ENCODE measurements at regions not wholly inside any gene's neighbourhood (a gene's known extent, or its start where the extent isn't known, plus 50 kb on each side); places are given as distances from the start of the nearest gene placed in this dataset.

GRCh38 chr5:121264605-121265004 lies 587.1 kb upstream of the FTMT start:
- TF ChIP-seq ESRRA (IDR thresholded peaks at IDR 0.05; ENCODE audit: borderline replicate concordance, low read length) (no peak), JUN (IDR thresholded peaks at IDR 0.05) (no peak), RFX5 (IDR thresholded peaks at IDR 0.05) (no peak), HDAC2 (IDR thresholded peaks at IDR 0.05) (no peak), RNF2 (IDR thresholded peaks at IDR 0.05; ENCODE audit: borderline replicate concordance, low read depth) (no peak), CTCF (IDR thresholded peaks at IDR 0.05) (no peak), BCL3 (IDR thresholded peaks at IDR 0.05) (no peak), HOXA7 (CRISPR knock-in tag; IDR thresholded peaks at IDR 0.05) (no peak), POLR2A (IDR thresholded peaks at IDR 0.05; ENCODE audit: low read length) (no peak)
- TF ChIP-seq, protein P1, sequence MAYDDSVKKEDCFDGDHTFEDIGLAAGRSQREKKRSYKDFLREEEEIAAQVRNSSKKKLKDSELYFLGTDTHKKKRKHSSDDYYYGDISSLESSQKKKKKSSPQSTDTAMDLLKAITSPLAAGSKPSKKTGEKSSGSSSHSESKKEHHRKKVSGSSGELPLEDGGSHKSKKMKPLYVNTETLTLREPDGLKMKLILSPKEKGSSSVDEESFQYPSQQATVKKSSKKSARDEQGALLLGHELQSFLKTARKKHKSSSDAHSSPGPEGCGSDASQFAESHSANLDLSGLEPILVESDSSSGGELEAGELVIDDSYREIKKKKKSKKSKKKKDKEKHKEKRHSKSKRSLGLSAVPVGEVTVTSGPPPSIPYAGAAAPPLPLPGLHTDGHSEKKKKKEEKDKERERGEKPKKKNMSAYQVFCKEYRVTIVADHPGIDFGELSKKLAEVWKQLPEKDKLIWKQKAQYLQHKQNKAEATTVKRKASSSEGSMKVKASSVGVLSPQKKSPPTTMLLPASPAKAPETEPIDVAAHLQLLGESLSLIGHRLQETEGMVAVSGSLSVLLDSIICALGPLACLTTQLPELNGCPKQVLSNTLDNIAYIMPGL (CRISPR knock-in tag; IDR thresholded peaks at IDR 0.05; ENCODE audit: borderline replicate concordance), result no peak
